ENCODE measurements at regions not wholly inside any gene's neighbourhood (a gene's known extent, or its start where the extent isn't known, plus 50 kb on each side); places are given as distances from the start of the nearest gene placed in this dataset.
"Not testable (repeated sequence)": the region's sequence is repeated elsewhere in the genome, so short reads cannot be mapped to it uniquely, and the experiment has no call there.

DNA sequence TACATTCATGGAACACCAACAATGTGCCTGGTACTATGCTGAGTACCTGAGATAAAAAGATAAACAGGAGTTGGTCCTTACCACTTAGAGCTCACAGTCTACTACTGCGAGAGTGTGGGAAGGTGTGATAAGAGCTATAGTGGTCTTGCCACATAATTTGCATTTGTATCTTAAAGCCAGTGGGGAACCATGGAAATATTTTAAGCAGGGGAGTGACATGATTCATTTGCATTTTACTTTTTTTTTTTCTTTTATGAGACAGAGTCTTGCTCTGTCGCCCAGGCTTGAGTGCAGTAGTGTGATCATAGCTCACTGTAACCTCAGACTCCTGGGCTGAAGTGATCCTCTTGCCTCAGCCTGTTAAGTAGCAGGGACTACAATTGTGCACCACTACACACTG lies 53.6 kb downstream of the SRGAP2 start:
- H3K27ac Mint-ChIP-seq; POLR2A ChIA-PET; H3K9me3 Mint-ChIP-seq; H3K27me3 Mint-ChIP-seq; intact Hi-C loops (cut with micrococcal nuclease); CTCF ChIA-PET; H3K4me3 Mint-ChIP-seq; DNase-seq; H3K36me3 Mint-ChIP-seq (ENCODE audit: low read depth): not testable (repeated sequence)
- H3K4me1 Mint-ChIP-seq: peaks cover 28% of the 10 kb centered on the region
- ATAC-seq (ENCODE audit: low read depth): peak; percentile 87

- ATAC-seq (ENCODE audit: low read depth); H3K9me3 Mint-ChIP-seq; H3K36me3 Mint-ChIP-seq (ENCODE audit: low read depth); CTCF ChIA-PET; H3K27me3 Mint-ChIP-seq; H3K4me1 Mint-ChIP-seq; DNase-seq; POLR2A ChIA-PET; intact Hi-C loops (cut with micrococcal nuclease); H3K27ac Mint-ChIP-seq; H3K4me3 Mint-ChIP-seq: not testable (repeated sequence)
Measured at GRCh38 chr1:206261473-206261872, 58.1 kb downstream of the SRGAP2 start.

- H3K9me3 Mint-ChIP-seq: not testable (repeated sequence)
Measured at GRCh38 chr1:206262424-206262823, 59.1 kb downstream of the SRGAP2 start.

GRCh38 chr1:206264916-206265315 lies 61.6 kb downstream of the SRGAP2 start:
- H3K36me3 Mint-ChIP-seq (ENCODE audit: low read depth); POLR2A ChIA-PET; H3K27me3 Mint-ChIP-seq: not testable (repeated sequence)

More at GRCh38 chr1:206262424-206262823, 59.1 kb downstream of the SRGAP2 start:
- CTCF ChIA-PET; H3K36me3 Mint-ChIP-seq (ENCODE audit: low read depth); H3K27ac Mint-ChIP-seq; H3K27me3 Mint-ChIP-seq; DNase-seq; H3K4me3 Mint-ChIP-seq; H3K4me1 Mint-ChIP-seq; ATAC-seq (ENCODE audit: low read depth); POLR2A ChIA-PET; intact Hi-C loops (cut with micrococcal nuclease): not testable (repeated sequence)

DNA sequence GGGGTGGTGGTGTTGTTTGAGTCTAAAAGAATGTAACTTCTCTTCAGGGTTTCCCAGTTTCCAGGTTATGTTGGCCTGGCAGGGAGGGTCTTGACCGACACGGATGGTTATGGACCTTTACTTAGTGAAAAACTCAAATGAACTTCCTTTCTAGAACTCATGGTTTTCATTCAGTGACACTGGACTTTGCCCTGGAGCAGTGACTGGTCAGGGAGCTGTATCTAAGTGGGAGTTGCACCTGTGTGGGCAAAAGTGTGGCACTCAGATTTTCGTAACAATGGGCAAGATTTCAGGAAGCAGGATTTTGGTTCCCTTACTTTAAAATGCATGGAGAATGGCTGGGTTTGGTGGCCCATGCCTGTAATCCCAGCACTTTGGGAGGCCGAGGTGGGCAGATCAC lies 67.8 kb downstream of the SRGAP2 start:
- H3K4me1 Mint-ChIP-seq; DNase-seq; POLR2A ChIA-PET; intact Hi-C loops (cut with micrococcal nuclease); H3K27ac Mint-ChIP-seq; H3K36me3 Mint-ChIP-seq (ENCODE audit: low read depth); ATAC-seq (ENCODE audit: low read depth); CTCF ChIA-PET; H3K9me3 Mint-ChIP-seq; H3K27me3 Mint-ChIP-seq; H3K4me3 Mint-ChIP-seq: not testable (repeated sequence)

More at GRCh38 chr1:206264916-206265315, 61.6 kb downstream of the SRGAP2 start:
- intact Hi-C loops (cut with micrococcal nuclease); H3K9me3 Mint-ChIP-seq; H3K27ac Mint-ChIP-seq; CTCF ChIA-PET; DNase-seq; H3K4me3 Mint-ChIP-seq; H3K4me1 Mint-ChIP-seq; ATAC-seq (ENCODE audit: low read depth): not testable (repeated sequence)

DNA sequence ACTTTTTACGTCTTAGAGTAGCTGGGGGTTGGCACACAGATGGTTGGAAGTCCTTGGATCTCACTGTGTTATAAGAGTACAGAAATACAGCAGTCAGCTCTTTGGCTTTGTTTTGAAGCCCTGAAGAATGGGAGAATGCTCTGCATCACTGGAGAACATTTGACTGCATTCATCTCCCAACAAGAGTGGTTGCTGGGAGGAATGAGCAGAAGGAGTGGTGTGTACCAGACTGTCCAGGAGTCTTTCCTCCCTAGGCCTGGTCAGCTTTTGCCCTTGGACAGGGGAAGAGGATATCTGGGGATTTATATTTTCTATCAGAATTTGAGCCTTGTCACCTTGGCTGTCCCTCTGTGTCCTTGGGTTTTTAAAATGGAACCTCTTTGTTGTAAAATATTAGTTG lies 69.8 kb downstream of the SRGAP2 start:
- H3K27me3 Mint-ChIP-seq; H3K36me3 Mint-ChIP-seq (ENCODE audit: low read depth); H3K4me1 Mint-ChIP-seq; DNase-seq; intact Hi-C loops (cut with micrococcal nuclease); H3K4me3 Mint-ChIP-seq; CTCF ChIA-PET; H3K27ac Mint-ChIP-seq; H3K9me3 Mint-ChIP-seq; ATAC-seq (ENCODE audit: low read depth); POLR2A ChIA-PET: not testable (repeated sequence)

- H3K36me3 Mint-ChIP-seq (ENCODE audit: low read depth); DNase-seq; H3K4me3 Mint-ChIP-seq; H3K27ac Mint-ChIP-seq; H3K4me1 Mint-ChIP-seq; H3K9me3 Mint-ChIP-seq; CTCF ChIA-PET; H3K27me3 Mint-ChIP-seq; POLR2A ChIA-PET; intact Hi-C loops (cut with micrococcal nuclease): not testable (repeated sequence)
- ATAC-seq (ENCODE audit: low read depth): peak; percentile 54
Measured at GRCh38 chr1:206276143-206276542, 72.8 kb downstream of the SRGAP2 start.

DNA sequence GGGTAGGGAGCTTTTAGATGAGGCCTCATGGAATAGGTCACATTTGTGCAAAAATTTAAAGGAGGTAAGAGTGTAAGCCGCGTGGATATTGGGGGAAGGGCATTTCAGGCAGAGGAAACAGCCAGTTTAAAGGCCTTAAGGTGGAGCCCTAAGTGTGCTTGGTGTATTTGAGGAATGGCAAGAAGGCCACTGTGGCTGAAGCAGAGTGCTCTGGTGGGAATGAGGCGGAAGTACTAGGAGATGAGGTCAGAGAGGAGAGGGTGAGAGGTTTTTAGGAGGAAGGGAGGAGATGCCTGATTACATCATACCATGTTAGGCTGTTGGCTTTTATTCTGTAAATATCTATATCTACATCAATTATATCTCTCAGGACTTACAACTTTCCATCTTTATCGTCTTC lies 75.3 kb downstream of the SRGAP2 start:
- ATAC-seq (ENCODE audit: low read depth); H3K4me1 Mint-ChIP-seq; H3K36me3 Mint-ChIP-seq (ENCODE audit: low read depth); POLR2A ChIA-PET; H3K9me3 Mint-ChIP-seq; DNase-seq; H3K4me3 Mint-ChIP-seq; H3K27me3 Mint-ChIP-seq; intact Hi-C loops (cut with micrococcal nuclease); H3K27ac Mint-ChIP-seq; CTCF ChIA-PET: not testable (repeated sequence)

GRCh38 chr1:206280683-206281082 lies 77.3 kb downstream of the SRGAP2 start:
- H3K4me3 Mint-ChIP-seq; intact Hi-C loops (cut with micrococcal nuclease); H3K9me3 Mint-ChIP-seq; H3K27ac Mint-ChIP-seq; H3K27me3 Mint-ChIP-seq; CTCF ChIA-PET; H3K36me3 Mint-ChIP-seq (ENCODE audit: low read depth); ATAC-seq (ENCODE audit: low read depth); H3K4me1 Mint-ChIP-seq; POLR2A ChIA-PET; DNase-seq: not testable (repeated sequence)

DNA sequence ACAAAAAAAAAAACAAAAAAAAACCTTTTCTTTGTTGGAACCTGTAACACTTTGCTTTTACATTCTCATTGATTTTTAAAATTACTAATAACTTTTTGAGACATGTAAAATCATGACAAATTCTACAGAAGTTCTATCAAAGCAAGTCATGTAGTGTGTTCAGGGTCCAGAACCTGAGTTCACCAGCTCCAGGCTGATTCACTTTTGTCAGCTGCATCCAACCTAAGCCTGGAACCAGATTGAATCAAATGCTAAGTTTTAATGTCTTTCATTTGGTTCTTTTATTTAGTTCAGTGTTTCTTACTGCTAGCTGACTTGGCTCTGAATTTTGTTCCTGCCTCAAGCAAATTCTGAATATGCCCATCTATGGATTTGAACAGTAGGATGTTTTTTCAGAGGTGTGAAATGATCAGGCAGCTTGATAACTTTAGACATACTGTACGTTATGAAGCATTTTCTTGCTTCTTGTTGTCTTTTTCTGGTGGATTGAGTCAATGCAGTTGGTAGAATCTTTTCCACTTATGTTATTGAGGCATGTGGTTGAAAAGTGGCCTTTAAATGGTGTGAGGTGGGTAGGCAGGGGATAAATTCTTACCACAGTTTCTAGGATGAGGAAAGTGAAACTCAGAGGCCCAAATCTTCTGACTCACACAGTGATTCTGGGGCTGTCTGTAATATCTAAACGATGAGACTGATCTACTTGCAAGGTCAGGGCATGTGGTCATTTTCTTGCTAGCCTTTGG lies 78.7 kb downstream of the SRGAP2 start:
- H3K36me3 Mint-ChIP-seq (ENCODE audit: low read depth); intact Hi-C loops (cut with micrococcal nuclease); DNase-seq; H3K9me3 Mint-ChIP-seq; H3K4me3 Mint-ChIP-seq; H3K4me1 Mint-ChIP-seq; H3K27me3 Mint-ChIP-seq; H3K27ac Mint-ChIP-seq; POLR2A ChIA-PET; CTCF ChIA-PET: not testable (repeated sequence)
- peak; percentile 68 for ATAC-seq (ENCODE audit: low read depth)

- POLR2A ChIA-PET; H3K27me3 Mint-ChIP-seq; intact Hi-C loops (cut with micrococcal nuclease); CTCF ChIA-PET; H3K36me3 Mint-ChIP-seq (ENCODE audit: low read depth); H3K9me3 Mint-ChIP-seq; H3K27ac Mint-ChIP-seq; H3K4me3 Mint-ChIP-seq; DNase-seq: not testable (repeated sequence)
- peaks cover 15% of the 10 kb centered on the region for H3K4me1 Mint-ChIP-seq
- ATAC-seq (ENCODE audit: low read depth): peak; percentile 10
Measured at GRCh38 chr1:206285024-206285960, 82.0 kb downstream of the SRGAP2 start.

- intact Hi-C loops (cut with micrococcal nuclease); ATAC-seq (ENCODE audit: low read depth); CTCF ChIA-PET; H3K9me3 Mint-ChIP-seq; POLR2A ChIA-PET; DNase-seq; H3K36me3 Mint-ChIP-seq (ENCODE audit: low read depth); H3K27me3 Mint-ChIP-seq: not testable (repeated sequence)
- Mint-ChIP-seq H3K27ac (peak overlapping the region; percentile 81), H3K4me3 (peak overlapping the region; percentile 46), H3K4me1 (peaks cover 20% of the 10 kb centered on the region)
Measured at GRCh38 chr1:206287759-206288158, 84.4 kb downstream of the SRGAP2 start.
